ENCODE measurements at regions not wholly inside any gene's neighbourhood (a gene's known extent, or its start where the extent isn't known, plus 50 kb on each side); places are given as distances from the start of the nearest gene placed in this dataset.

DNA sequence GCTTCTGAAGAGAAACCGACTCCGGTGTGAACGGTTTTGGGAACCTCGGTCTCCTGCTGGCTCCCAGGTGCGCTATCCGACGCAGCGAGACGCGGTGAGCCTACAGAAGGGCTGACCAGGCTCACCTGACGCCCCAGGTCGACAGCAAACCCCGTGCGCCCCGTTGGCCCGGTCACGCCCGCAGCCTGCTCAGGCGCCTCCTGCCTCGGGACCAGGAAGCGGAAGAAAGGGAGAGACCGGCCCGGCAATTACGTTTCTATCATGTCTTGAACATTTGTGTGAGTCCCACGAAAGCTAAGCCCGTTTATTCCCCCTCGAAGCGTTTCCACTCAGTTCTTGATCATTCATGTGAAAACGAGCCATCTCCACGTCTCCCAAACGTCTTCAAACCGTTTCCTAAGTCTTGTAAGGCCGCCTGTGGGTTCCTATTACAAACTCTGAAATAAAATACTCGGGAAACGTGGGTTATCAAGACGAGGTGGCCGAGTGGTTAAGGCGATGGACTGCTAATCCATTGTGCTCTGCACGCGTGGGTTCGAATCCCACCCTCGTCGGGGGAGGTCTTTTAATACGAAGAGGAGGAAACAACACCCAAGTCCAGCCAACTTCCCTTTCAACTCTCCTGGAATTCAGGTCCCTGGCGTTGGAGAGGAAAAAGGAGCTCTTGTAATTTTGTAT is 150.5 kb upstream of the PRSS16 start:
- Histone ChIP-seq H3K27ac (no peak overlapping the region), H3K4me3 (peak overlapping the region; percentile 14 to 62 (median 38)), H3K27me3 (peaks cover 0 to 61% (median 0%) of the 10 kb centered on the region in 4 donors), H3K36me3 (no peaks in the 10 kb centered on the region), H3K4me1 (peaks cover 0 to 15% (median 0%) of the 10 kb centered on the region in 3 donors), H3K9me3 (no peaks in the 10 kb centered on the region)
- 4 to 7% methylated on average over 31 to 37 of the region's 45 CpGs for WGBS, 2 donors
- intact Hi-C loops (cut with DNase I): no loop called here
- no peak for DNase-seq
- TF ChIP-seq POLR2A (IDR thresholded peaks at IDR 0.05) (no peak), CTCF (IDR thresholded peaks at IDR 0.05) (no peak)

DNA sequence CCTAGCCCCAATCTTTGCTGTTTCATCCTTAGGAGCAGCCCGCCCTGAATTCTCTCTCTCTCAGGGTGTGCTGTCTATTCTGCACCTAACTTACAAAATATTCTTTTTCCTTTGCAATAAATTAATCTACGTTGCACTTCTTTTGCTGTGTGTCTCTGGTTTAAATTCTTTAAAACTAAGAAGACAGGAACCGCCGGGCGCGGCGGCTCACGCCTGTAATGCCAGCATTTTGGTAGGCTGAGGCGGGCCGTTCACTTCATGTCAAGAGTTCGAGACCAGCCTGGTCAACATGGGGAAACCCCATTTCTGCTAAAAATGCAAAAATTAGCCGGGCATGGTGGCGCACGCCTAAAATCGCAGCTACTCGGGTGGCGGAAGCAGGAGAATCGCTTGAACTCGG is 148.5 kb upstream of the PRSS16 start:
- no peak for DNase-seq
- H3K36me3 ChIP-seq: no peaks in the 10 kb centered on the region
- intact Hi-C loops (cut with DNase I): no loop called here
- H3K27me3 ChIP-seq: peaks cover 0 to 41% (median 0%) of the 10 kb centered on the region in 4 donors
- peaks cover 0 to 11% (median 0%) of the 10 kb centered on the region in 3 donors for H3K4me1 ChIP-seq
- H3K4me3 ChIP-seq: no peak overlapping the region
- no peak for TF ChIP-seq POLR2A (IDR thresholded peaks at IDR 0.05)
- no peak for TF ChIP-seq CTCF (IDR thresholded peaks at IDR 0.05)
- no peaks in the 10 kb centered on the region for H3K9me3 ChIP-seq
- WGBS, 2 donors: 91 to 96% methylated on average over 9 to 14 of the region's 19 CpGs
- H3K27ac ChIP-seq: no peak overlapping the region

DNA sequence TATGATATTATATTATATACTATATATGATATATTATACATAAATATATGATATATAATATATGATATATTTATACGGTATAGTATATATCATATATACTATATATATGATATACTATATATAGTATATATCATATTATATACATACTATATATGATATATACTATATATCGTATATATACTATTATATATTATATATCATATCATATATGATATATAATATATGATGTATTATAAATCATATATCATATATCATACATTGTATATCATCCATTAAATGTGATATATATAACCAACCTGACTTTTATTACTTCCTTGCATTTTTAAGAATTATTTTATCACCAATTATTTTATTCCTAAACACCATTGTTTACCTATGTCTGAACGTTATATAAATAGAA is 146.6 kb upstream of the PRSS16 start:
- DNase-seq: no peak
- Histone ChIP-seq H3K9me3 (no peaks in the 10 kb centered on the region), H3K4me1 (peaks cover 0 to 11% (median 0%) of the 10 kb centered on the region in 3 donors), H3K4me3 (no peak overlapping the region), H3K36me3 (no peaks in the 10 kb centered on the region), H3K27me3 (peaks cover 0 to 23% (median 0%) of the 10 kb centered on the region in 4 donors), H3K27ac (no peak overlapping the region)
- WGBS, 2 donors: 45 to 77% methylated on average over 1 to 2 of the region's 3 CpGs
- intact Hi-C loops (cut with DNase I): no loop called here
- TF ChIP-seq CTCF (IDR thresholded peaks at IDR 0.05) (no peak), POLR2A (IDR thresholded peaks at IDR 0.05) (no peak)

DNA sequence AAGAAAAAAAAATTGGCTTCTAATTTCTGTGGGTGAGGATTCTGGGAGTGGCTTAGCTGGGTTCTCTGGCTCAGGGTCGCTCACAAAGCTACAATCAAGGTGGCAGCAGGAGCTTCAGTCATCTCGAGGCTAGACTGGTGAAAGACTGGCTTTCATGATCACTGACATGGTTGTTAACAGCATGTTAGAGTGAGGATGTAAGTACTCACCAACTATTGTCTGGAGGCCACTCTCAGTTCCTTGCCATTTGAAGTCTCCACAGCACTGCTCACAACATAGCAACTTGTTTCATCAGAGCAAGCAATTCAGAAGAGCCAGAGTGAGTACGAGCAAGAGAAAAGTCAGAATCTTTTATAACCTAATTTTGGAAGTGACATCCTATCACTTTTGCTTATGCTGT is 145.7 kb upstream of the PRSS16 start:
- H3K4me3 ChIP-seq: no peak overlapping the region
- no peaks in the 10 kb centered on the region for H3K9me3 ChIP-seq
- DNase-seq: no peak
- peaks cover 0 to 6% (median 0%) of the 10 kb centered on the region in 3 donors for H3K4me1 ChIP-seq
- TF ChIP-seq CTCF (IDR thresholded peaks at IDR 0.05) (no peak), POLR2A (IDR thresholded peaks at IDR 0.05) (no peak)
- no peak overlapping the region for H3K27ac ChIP-seq
- intact Hi-C loops (cut with DNase I): no loop called here
- WGBS, 2 donors: 54 to 60% methylated on average over 3 of the region's 3 CpGs
- H3K27me3 ChIP-seq: peaks cover 0 to 14% (median 0%) of the 10 kb centered on the region in 4 donors
- H3K36me3 ChIP-seq: no peaks in the 10 kb centered on the region

GRCh38 chr6:27106382-27106781 is 141.1 kb upstream of the PRSS16 start:
- H3K4me1 ChIP-seq: no peaks in the 10 kb centered on the region
- H3K27ac ChIP-seq: no peak overlapping the region
- no peak for DNase-seq
- no peaks in the 10 kb centered on the region for H3K36me3 ChIP-seq
- TF ChIP-seq CTCF (IDR thresholded peaks at IDR 0.05): no peak
- TF ChIP-seq POLR2A (IDR thresholded peaks at IDR 0.05): no peak
- no peaks in the 10 kb centered on the region for H3K27me3 ChIP-seq
- 80 to 83% methylated on average over 3 of the region's 3 CpGs for WGBS, 2 donors
- peaks cover 0 to 2% (median 0%) of the 10 kb centered on the region in 3 donors for H3K9me3 ChIP-seq
- intact Hi-C loops (cut with DNase I): no loop called here
- no peak overlapping the region for H3K4me3 ChIP-seq

Data from esophagus squamous epithelium (tissue), 5 donors.